Heart right ventricle (tissue), 16 donors: ENCODE measurements at regions not wholly inside any gene's neighbourhood (a gene's known extent, or its start where the extent isn't known, plus 50 kb on each side); places are given as distances from the start of the nearest gene placed in this dataset.

Experiments
- ATAC-seq, 8 donors: fragments of 200-7000 bp; cut with Tn5 transposase; one replicate each; pipeline ENCODE4 v1.9.1; 2020; ENCODE audit warnings: mild to moderate bottlenecking in 8 of 8, moderate library complexity in 8 of 8, moderate number of reproducible peaks in 1 of 8
- DNase-seq, 2 donors: peaks; one replicate each; pipeline ENCODE4 v3.0.0-alpha.2; 2020
- H3K27ac ChIP-seq, 10 donors: fragments of 200-600 bp; sonication (generic) in 2 of 10; one replicate each; pipeline versions ENCODE4 v1.5.0 to v1.8.0; 2020 to 2022; ENCODE audit warnings: mild to moderate bottlenecking in 3 of 10
- H3K27me3 ChIP-seq, 7 donors: fragments of 200-600 bp; one replicate each; pipeline ENCODE4 v1.8.0; 2021 to 2022; ENCODE audit warnings: mild to moderate bottlenecking in 2 of 7
- H3K36me3 ChIP-seq, 9 donors: fragments of 200-600 bp; sonication (generic) in 1 of 9; one replicate each; pipeline versions ENCODE4 v1.5.0 to v1.8.0; 2020 to 2022; ENCODE audit warnings: mild to moderate bottlenecking in 2 of 9
- H3K4me1 ChIP-seq, 9 donors: fragments of 200-600 bp; sonication (generic) in 1 of 9; one replicate each; pipeline versions ENCODE4 v1.5.0 to v1.8.0; 2020 to 2022; ENCODE audit warnings: mild to moderate bottlenecking in 4 of 9
- H3K4me3 ChIP-seq, 10 donors: fragments of 200-600 bp; sonication (generic) in 2 of 10; one replicate each; pipeline versions ENCODE4 v1.5.0 to v1.8.0; 2020 to 2022; ENCODE audit warnings: mild to moderate bottlenecking in 7 of 10, moderate library complexity in 2 of 10
- H3K9me3 ChIP-seq, 11 donors: fragments of 200-600 bp in 10 of 11; sonication (generic) in 2 of 11; one replicate each; pipeline versions ENCODE4 v1.5.0 to v1.8.0; 2013 to 2022; ENCODE audit warnings: mild to moderate bottlenecking in 2 of 11, control low read depth in 1 of 11, moderate library complexity in 1 of 11
- CTCF ChIP-seq, 9 donors: fragments of 200-600 bp; sonication (generic) in 2 of 9; IDR thresholded peaks; one replicate each; pipeline versions ENCODE4 v1.5.0 to v1.8.0; 2021 to 2022; ENCODE audit warnings: antibody characterized with exemption in 9 of 9, mild to moderate bottlenecking in 5 of 9, moderate library complexity in 1 of 9
- WGBS, 2 donors: extraction: QIAGEN DNeasy Blood & Tissue Kit; methylation state at CpG; one replicate each; pipeline ENCODE4 v1.1.7; 2013; ENCODE audit warnings: inconsistent platforms in 1 of 2; 5-methylcytosine and 5-hydroxymethylcytosine counted together
- intact Hi-C, 10 donors: fragments of 100-400 bp; cut with DNase I; formaldehyde crosslinking; loops; one replicate each; pipeline versions ENCODE4 v1.11.1 to v1.14.2; 2022
- donor health status: Arrhythmogenic right ventricular cardiomyopathy.
- donor health status: ischemic (EF 13 %, LVEDD 7.1; RV severe dilation, severe dysfunction).
- donor health status: healthy with polysubstance abuse.
- donor health status: DM: no; HTN: yes; CAD: no.
- donor health status: DM: no; HTN: no; CAD: no.
- donor health status: ischemic (EF 25% LVEDD 6.9; RV normal size, moderate dysfunction).
- donor health status: ischemic (EF 25% LVEDD 5.7; RV mildly dilated, moderate dysfunction).
- donor health status: healthy.
- donor health status: DM: yes; HTN: yes; CAD: no.
- donor health status: Ischemic cardiomyopathy.
- donor health status: ischemic (EF 35%, LVEDD 5.7; RV mildly dilated, moderate dysfunction).
- donor health status: nonischemic (EF 11% LVEDD 7.7; RV severe dilation, severe dysfunction).
- donor health status: DM: yes; HTN: yes; CAD: no.
- donor health status: PGD.
- donor health status: ischemic (EF 29% LVEDD 5.4; RV normal size, mild dysfunction).
- donor health status: nonischemic (EF 23%, LVEDD 6.1; RV moderate dilation, normal function).

- Histone ChIP-seq H3K9me3 (no peaks in the 10 kb centered on the region), H3K4me1 (no peaks in the 10 kb centered on the region), H3K27me3 (peaks cover 0 to 6% (median 0%) of the 10 kb centered on the region in 7 donors), H3K27ac (no peak overlapping the region), H3K36me3 (no peaks in the 10 kb centered on the region), H3K4me3 (no peak overlapping the region)
- no peak for TF ChIP-seq CTCF (IDR thresholded peaks at IDR 0.05)
- 60 to 63% methylated on average over 7 of the region's 7 CpGs for WGBS, 2 donors
- DNase-seq (no peak), ATAC-seq (no peak)
- intact Hi-C loops = no loop called here
Measured at GRCh38 chr1:114032271-114033215, 53.3 kb downstream of the OLFML3 start.

- ATAC-seq (no peak), DNase-seq (no peak)
- Histone ChIP-seq H3K4me3 (no peak overlapping the region), H3K27ac (no peak overlapping the region), H3K27me3 (peaks cover 0 to 6% (median 0%) of the 10 kb centered on the region in 7 donors), H3K9me3 (no peaks in the 10 kb centered on the region), H3K4me1 (no peaks in the 10 kb centered on the region), H3K36me3 (no peaks in the 10 kb centered on the region)
- TF ChIP-seq CTCF (IDR thresholded peaks at IDR 0.05) = peak; percentile 19 to 55 (median 39)
- 28 to 34% methylated on average over 5 of the region's 5 CpGs for WGBS, 2 donors
- intact Hi-C loops = no loop called here
Measured at GRCh38 chr1:114033216-114033706, 54.0 kb downstream of the OLFML3 start.

- Histone ChIP-seq H3K4me3 (no peak overlapping the region), H3K9me3 (no peaks in the 10 kb centered on the region), H3K36me3 (no peaks in the 10 kb centered on the region), H3K27ac (no peak overlapping the region), H3K4me1 (no peaks in the 10 kb centered on the region), H3K27me3 (peaks cover 0 to 6% (median 0%) of the 10 kb centered on the region in 7 donors)
- intact Hi-C loops = no loop called here
- ATAC-seq (no peak), DNase-seq (no peak)
- WGBS, 2 donors = 46 to 47% methylated on average over 2 of the region's 2 CpGs
- no peak for TF ChIP-seq CTCF (IDR thresholded peaks at IDR 0.05)
Measured at GRCh38 chr1:114033961-114034360, 54.7 kb downstream of the OLFML3 start.

GRCh38 chr1:114034567-114035303 lies 55.5 kb downstream of the OLFML3 start:
- DNase-seq (no peak), ATAC-seq (no peak)
- H3K36me3 ChIP-seq = no peaks in the 10 kb centered on the region
- no peak overlapping the region for H3K27ac ChIP-seq
- H3K9me3 ChIP-seq = no peaks in the 10 kb centered on the region
- H3K4me3 ChIP-seq = no peak overlapping the region
- peaks cover 0 to 6% (median 0%) of the 10 kb centered on the region in 7 donors for H3K27me3 ChIP-seq
- TF ChIP-seq CTCF (IDR thresholded peaks at IDR 0.05) = no peak
- peaks cover 0 to 1% (median 0%) of the 10 kb centered on the region in 9 donors for H3K4me1 ChIP-seq
- intact Hi-C loops = no loop called here
- WGBS, 2 donors = 66 to 72% methylated on average over 8 of the region's 8 CpGs
